ENCODE measurements at regions not wholly inside any gene's neighbourhood (a gene's known extent, or its start where the extent isn't known, plus 50 kb on each side); places are given as distances from the start of the nearest gene placed in this dataset.

GRCh38 chr15:79522656-79523055 lies 90.5 kb downstream of the MINAR1 start:
- ATAC-seq (ENCODE audit: low FRiP score) (no peak), DNase-seq (ENCODE audit: low spot score) (no peak)
- TF ChIP-seq CTCF (IDR thresholded peaks at IDR 0.05): no peak

- DNase-seq (ENCODE audit: low spot score) (no peak), ATAC-seq (ENCODE audit: low FRiP score) (no peak)
- no peak for TF ChIP-seq CTCF (IDR thresholded peaks at IDR 0.05)
These were observed 91.1 kb downstream of the MINAR1 start for GRCh38 chr15:79523266-79523665.

DNA sequence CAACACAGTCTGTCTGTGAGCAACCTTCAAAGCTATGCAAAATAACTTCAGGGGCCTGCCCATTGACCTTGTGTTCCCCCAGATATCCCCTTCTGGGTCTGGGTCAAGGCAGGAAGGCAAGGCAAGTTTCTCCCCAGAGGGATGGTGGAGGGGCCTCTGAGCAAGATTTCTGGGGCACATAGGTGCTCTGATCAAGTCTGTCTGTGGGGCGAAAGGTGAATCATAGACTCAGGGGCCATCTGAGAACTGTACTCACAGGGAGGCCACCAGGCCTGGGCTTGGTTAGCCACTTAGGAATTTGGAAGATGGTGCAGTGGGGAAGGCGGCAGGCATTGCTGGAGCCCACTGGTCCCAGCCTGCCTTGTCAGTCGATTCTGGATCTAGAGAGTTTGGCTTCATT lies 92.4 kb downstream of the MINAR1 start:
- TF ChIP-seq CTCF (IDR thresholded peaks at IDR 0.05): no peak
- no peak for ATAC-seq (ENCODE audit: low FRiP score)

GRCh38 chr15:79526376-79526775 lies 94.2 kb downstream of the MINAR1 start:
- ATAC-seq (ENCODE audit: low FRiP score) (no peak), DNase-seq (ENCODE audit: low spot score) (no peak)
- TF ChIP-seq CTCF (IDR thresholded peaks at IDR 0.05): no peak

More for the DNA sequence above, 92.4 kb downstream of the MINAR1 start:
- no peak for DNase-seq (ENCODE audit: low spot score)

DNA sequence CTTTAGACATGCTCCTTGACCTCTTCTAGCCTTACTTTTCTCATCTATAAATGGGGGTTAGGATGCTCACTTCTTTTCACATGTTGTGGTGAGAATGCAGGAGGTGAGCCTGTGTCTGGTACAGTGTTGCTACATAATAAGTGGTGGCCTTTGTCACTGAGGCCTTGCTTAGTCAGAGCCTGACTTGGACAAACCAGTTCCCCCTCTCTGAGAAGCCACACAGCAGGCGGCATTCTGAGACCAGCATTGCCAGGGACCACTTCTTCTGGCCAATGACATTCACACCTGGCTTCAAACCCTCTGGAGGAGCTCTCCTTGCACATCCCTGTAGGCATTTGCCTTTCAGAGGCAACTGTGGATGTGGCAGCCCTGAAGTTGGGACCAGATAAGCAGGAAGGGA lies 95.7 kb downstream of the MINAR1 start:
- ATAC-seq (ENCODE audit: low FRiP score) (no peak), DNase-seq (ENCODE audit: low spot score) (no peak)
- TF ChIP-seq CTCF (IDR thresholded peaks at IDR 0.05): no peak

- ATAC-seq (ENCODE audit: low FRiP score) (no peak), DNase-seq (ENCODE audit: low spot score) (no peak)
- TF ChIP-seq CTCF (IDR thresholded peaks at IDR 0.05): no peak
These were observed 97.1 kb downstream of the MINAR1 start for GRCh38 chr15:79529157-79529785.

GRCh38 chr15:79535536-79535935 lies 103.4 kb downstream of the MINAR1 start:
- no peak for TF ChIP-seq CTCF (IDR thresholded peaks at IDR 0.05)
- no peak for ATAC-seq (ENCODE audit: low FRiP score)

More at GRCh38 chr15:79535536-79535935, 103.4 kb downstream of the MINAR1 start:
- no peak for DNase-seq (ENCODE audit: low spot score)
